OCI-LY3 (cell line): ENCODE measurements at regions not wholly inside any gene's neighbourhood (a gene's known extent, or its start where the extent isn't known, plus 50 kb on each side); places are given as distances from the start of the nearest gene placed in this dataset.

ENCODE experiments used
- H2AFZ ChIP-seq: fragments of 200-600, 300-600 bp; shearing (Covaris generic); 2 replicates; pipeline ENCODE4 v1.6.0; 2014; ENCODE audit warnings: antibody characterized with exemption, low read depth, low read length
- H3K27ac ChIP-seq: fragments of 200-600, 300-600 bp; sonication (generic); 2 replicates; pipeline ENCODE4 v1.5.1; 2014; ENCODE audit warnings: mild to moderate bottlenecking, low read length, moderate library complexity, mixed read lengths
- H3K27me3 ChIP-seq: fragments of 200-600, 300-600 bp; sonication (generic); 2 replicates; pipeline ENCODE4 v1.6.1; 2014; ENCODE audit warnings: low read depth, low read length, mixed read lengths
- H3K36me3 ChIP-seq: fragments of 200-600, 300-600 bp; sonication (generic); replicated peaks from 2 replicates; pipeline ENCODE3; 2014; ENCODE audit warnings: low read depth, low read length, mixed read lengths
- H3K4me1 ChIP-seq: fragments of 300-600, 200-600 bp; sonication (generic); 2 replicates; pipeline ENCODE4 v1.6.1; 2014; ENCODE audit warnings: low read length, mixed read lengths
- H3K4me2 ChIP-seq: fragments of 200-600, 300-600 bp; sonication (generic); 2 replicates; pipeline ENCODE4 v1.6.1; 2014; ENCODE audit warnings: low read length, mixed read lengths
- H3K4me3 ChIP-seq: fragments of 300-600, 200-600 bp; sonication (generic); 2 replicates; pipeline ENCODE4 v1.5.1; 2014; ENCODE audit warnings: antibody characterized with exemption, mild to moderate bottlenecking, low read length, moderate library complexity
- H3K79me2 ChIP-seq: fragments of 300-600, 200-600 bp; shearing (Covaris generic); 2 replicates; pipeline ENCODE4 v1.6.1; 2014; ENCODE audit warnings: mild to moderate bottlenecking, low read length, mixed read lengths
- H3K9ac ChIP-seq: fragments of 300-600, 200-600 bp; shearing (Covaris generic); 2 replicates; pipeline ENCODE4 v1.6.0; 2014; ENCODE audit warnings: mild to moderate bottlenecking, low read length, moderate library complexity
- H3K9me3 ChIP-seq: fragments of 200-600, 300-600 bp; shearing (Covaris generic); 2 replicates; pipeline ENCODE4 v1.6.1; 2014; ENCODE audit warnings: low read length, mixed read lengths; ENCODE audit not compliant: insufficient read depth
- H4K20me1 ChIP-seq: fragments of 200-600, 300-600 bp; sonication (generic); 2 replicates; pipeline ENCODE4 v1.6.1; 2016; ENCODE audit warnings: low read length, mixed read lengths; ENCODE audit not compliant: insufficient read depth
- EZH2phosphoT487 ChIP-seq: fragments of 200-600 bp; shearing (Covaris generic); IDR thresholded peaks from 2 replicates; pipeline ENCODE4 v1.6.1; 2018; ENCODE audit warnings: antibody characterized with exemption, mixed run types, low read depth
- TF ChIP-seq, protein P1 (sequence below): fragments of 200-600, 300-600 bp; sonication (generic); IDR thresholded peaks from 2 replicates; pipeline ENCODE4 v1.5.1; 2014; ENCODE audit warnings: antibody characterized with exemption, low read length, low read depth

DNA sequence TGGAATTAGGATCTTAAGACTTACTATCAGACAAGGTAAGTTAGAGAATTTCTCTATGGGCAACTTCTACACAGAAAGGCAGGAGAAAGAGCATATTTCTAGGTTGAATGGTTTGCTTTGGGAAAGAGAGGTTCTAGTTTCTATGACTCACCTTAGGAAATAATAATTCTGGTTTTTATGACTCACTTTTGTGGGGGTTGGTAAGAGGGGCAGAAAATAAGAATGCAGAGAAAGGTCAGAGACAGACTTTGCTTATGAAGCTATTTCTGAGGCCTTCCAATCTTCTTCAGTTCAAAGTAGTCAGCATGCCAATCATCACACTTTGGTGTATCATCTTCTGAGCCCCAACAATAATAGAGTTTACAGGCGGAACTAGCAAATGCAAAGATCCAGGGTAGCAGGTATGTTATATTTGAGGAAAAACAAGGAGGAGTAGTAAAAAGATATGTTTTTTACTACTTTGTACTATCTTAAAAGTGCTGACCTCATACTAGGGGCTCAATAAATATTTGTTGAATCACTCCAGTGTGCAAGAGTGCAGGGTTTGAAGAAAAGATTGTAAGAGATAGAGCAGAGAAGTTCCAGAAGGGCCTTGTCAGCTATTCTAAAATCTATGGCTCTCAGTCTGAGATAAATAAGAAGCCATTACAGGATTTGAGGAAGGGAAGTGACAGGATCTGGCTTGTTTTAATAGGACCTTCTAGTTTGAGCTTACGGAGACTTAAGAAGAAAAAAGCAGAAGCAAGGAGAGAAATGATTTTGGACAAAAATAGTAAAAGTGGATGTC is 56.7 kb upstream of the LRFN5 start:
- Histone ChIP-seq H3K36me3 (no peaks in the 10 kb centered on the region), H3K4me3 (no peak overlapping the region), H3K79me2 (no peaks in the 10 kb centered on the region), H3K27ac (no peak overlapping the region), H3K27me3 (no peaks in the 10 kb centered on the region), H3K4me2 (no peak overlapping the region), H3K4me1 (peaks cover 7% of the 10 kb centered on the region; the same call in 1 of the 2 replicates), H3K9me3 (no peaks in the 10 kb centered on the region), H3K9ac (no peak overlapping the region), H4K20me1 (no peaks in the 10 kb centered on the region), H2AFZ (no peak overlapping the region)
- TF ChIP-seq EZH2phosphoT487 = no peak
- TF ChIP-seq, protein P1, sequence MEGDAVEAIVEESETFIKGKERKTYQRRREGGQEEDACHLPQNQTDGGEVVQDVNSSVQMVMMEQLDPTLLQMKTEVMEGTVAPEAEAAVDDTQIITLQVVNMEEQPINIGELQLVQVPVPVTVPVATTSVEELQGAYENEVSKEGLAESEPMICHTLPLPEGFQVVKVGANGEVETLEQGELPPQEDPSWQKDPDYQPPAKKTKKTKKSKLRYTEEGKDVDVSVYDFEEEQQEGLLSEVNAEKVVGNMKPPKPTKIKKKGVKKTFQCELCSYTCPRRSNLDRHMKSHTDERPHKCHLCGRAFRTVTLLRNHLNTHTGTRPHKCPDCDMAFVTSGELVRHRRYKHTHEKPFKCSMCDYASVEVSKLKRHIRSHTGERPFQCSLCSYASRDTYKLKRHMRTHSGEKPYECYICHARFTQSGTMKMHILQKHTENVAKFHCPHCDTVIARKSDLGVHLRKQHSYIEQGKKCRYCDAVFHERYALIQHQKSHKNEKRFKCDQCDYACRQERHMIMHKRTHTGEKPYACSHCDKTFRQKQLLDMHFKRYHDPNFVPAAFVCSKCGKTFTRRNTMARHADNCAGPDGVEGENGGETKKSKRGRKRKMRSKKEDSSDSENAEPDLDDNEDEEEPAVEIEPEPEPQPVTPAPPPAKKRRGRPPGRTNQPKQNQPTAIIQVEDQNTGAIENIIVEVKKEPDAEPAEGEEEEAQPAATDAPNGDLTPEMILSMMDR = no peak

DNA sequence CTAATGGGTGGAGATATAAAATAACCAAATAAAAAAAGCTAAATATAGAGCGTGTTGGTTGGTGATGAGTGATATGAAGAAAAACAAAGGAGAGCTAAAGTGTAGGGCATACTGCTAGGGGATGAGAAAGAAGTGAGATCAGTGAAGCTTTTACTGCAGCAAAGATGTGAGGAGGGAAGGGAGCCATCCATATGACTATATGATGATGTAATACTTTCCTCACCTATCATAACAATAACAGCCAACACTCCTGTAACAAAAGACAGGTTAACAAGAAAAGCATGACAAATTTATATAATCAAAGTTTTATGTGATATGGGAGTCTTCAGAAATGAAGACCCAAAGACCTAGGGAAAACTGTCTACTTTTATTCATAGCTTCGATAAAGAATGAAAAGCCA is 57.4 kb upstream of the LRFN5 start:
- Histone ChIP-seq H3K4me3 (no peak overlapping the region), H3K36me3 (no peaks in the 10 kb centered on the region), H4K20me1 (no peaks in the 10 kb centered on the region), H3K27ac (no peak overlapping the region), H3K4me1 (peaks cover 7% of the 10 kb centered on the region; the same call in 1 of the 2 replicates), H3K79me2 (no peaks in the 10 kb centered on the region), H3K9ac (no peak overlapping the region), H3K9me3 (no peaks in the 10 kb centered on the region), H2AFZ (no peak overlapping the region), H3K27me3 (no peaks in the 10 kb centered on the region), H3K4me2 (no peak overlapping the region)
- no peak for TF ChIP-seq EZH2phosphoT487
- TF ChIP-seq, protein P1 = no peak

DNA sequence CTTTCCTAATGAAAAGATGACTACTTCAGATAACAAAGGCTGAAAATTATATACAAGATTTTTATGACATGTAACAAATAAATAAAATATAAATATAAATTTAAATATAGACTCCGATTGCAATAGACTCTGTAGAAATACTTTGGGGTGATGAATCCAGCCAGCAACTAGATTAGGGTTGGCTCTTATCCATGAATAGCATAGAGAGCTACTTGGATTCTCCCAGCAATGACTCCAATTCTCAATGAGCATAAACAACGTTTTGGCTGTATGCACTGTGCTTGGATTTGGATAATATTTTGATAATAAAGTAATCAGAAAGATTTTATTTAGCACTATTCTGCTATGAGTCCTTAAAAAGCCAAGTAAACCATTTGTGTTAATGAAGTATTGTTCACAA is 58.0 kb upstream of the LRFN5 start:
- Histone ChIP-seq H3K4me3 (no peak overlapping the region), H3K27ac (no peak overlapping the region), H3K9me3 (no peaks in the 10 kb centered on the region), H3K27me3 (no peaks in the 10 kb centered on the region), H3K9ac (no peak overlapping the region), H3K79me2 (no peaks in the 10 kb centered on the region), H3K36me3 (no peaks in the 10 kb centered on the region), H2AFZ (no peak overlapping the region), H4K20me1 (no peaks in the 10 kb centered on the region), H3K4me2 (no peak overlapping the region), H3K4me1 (peaks cover 7% of the 10 kb centered on the region; the same call in 1 of the 2 replicates)
- TF ChIP-seq, protein P1 = no peak
- TF ChIP-seq EZH2phosphoT487 = no peak

DNA sequence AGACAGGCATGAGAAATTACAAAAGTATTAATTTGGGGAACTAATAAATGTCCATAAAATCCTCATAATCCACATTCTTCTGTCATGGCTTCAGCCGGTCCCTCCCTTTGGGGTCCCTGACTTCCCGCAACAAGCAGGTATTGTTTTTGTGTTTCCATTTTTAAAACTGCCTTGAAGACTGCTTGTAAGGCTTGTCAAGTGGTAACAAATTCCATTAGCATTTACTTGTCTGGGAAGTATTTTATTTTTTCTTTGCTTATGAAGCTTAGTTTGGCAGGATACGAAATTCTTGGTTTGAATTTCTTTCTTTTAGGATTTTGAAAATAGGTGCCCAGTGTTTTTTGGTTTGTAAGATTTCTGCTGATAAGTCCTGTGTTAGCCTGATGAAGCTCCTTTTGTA is 65.3 kb upstream of the LRFN5 start:
- no peaks in the 10 kb centered on the region for H3K79me2 ChIP-seq
- no peak overlapping the region for H2AFZ ChIP-seq
- H3K27me3 ChIP-seq = no peaks in the 10 kb centered on the region
- no peaks in the 10 kb centered on the region for H3K36me3 ChIP-seq
- no peak overlapping the region for H3K9ac ChIP-seq
- H3K27ac ChIP-seq = no peak overlapping the region
- no peaks in the 10 kb centered on the region for H3K4me1 ChIP-seq
- H3K4me3 ChIP-seq = no peak overlapping the region
- no peak overlapping the region for H3K4me2 ChIP-seq
- H4K20me1 ChIP-seq = no peaks in the 10 kb centered on the region
- TF ChIP-seq EZH2phosphoT487 = no peak
- TF ChIP-seq, protein P1 = no peak
- no peaks in the 10 kb centered on the region for H3K9me3 ChIP-seq
